ENCODE measurements at regions not wholly inside any gene's neighbourhood (a gene's known extent, or its start where the extent isn't known, plus 50 kb on each side); places are given as distances from the start of the nearest gene placed in this dataset.

DNA sequence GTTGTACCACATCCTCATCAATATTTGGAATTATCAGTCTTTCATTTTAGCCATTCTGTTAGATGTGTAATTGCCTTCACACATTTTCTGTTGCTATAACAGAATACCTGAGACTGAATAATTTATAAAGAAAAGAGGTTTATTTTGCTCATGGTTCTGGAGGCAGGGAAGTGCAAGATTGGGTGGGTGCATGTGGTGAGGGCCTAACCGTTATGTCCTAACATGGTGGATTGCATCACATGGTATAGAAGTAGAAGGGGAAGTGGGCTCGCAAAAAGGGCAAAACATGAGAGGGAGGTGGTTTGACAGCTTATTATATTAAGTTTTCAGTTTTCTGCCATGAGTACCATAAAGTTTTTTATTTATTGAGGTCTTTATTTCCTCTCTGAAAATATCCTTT, 452.0 kb downstream of the ARL4A start:
- Histone ChIP-seq H3K4me3 (ENCODE audit: low read length) (no peak overlapping the region), H3K9me2 (replicated peaks; ENCODE audit: control insufficient read depth, low read length) (no peaks in the 10 kb centered on the region), H4K20me1 (ENCODE audit: control insufficient read depth, insufficient read depth, low read depth, low read length) (no peaks in the 10 kb centered on the region), H3K4me2 (ENCODE audit: low read length) (no peak overlapping the region), H3K36me3 (ENCODE audit: control insufficient read depth, low read length) (no peaks in the 10 kb centered on the region), H3K79me2 (ENCODE audit: control insufficient read depth, low read length) (no peaks in the 10 kb centered on the region), H3K27ac (ENCODE audit: low read depth, low read length) (no peak overlapping the region), H3K9me3 (ENCODE audit: control insufficient read depth, insufficient read depth, low read length) (no peaks in the 10 kb centered on the region), H3K4me1 (ENCODE audit: control insufficient read depth, low read length) (no peaks in the 10 kb centered on the region), H3K27me3 (ENCODE audit: control insufficient read depth, low read length) (no peaks in the 10 kb centered on the region), H3F3A (ENCODE audit: control insufficient read depth, insufficient read depth) (no peaks in the 10 kb centered on the region)
- TF ChIP-seq, protein P1, sequence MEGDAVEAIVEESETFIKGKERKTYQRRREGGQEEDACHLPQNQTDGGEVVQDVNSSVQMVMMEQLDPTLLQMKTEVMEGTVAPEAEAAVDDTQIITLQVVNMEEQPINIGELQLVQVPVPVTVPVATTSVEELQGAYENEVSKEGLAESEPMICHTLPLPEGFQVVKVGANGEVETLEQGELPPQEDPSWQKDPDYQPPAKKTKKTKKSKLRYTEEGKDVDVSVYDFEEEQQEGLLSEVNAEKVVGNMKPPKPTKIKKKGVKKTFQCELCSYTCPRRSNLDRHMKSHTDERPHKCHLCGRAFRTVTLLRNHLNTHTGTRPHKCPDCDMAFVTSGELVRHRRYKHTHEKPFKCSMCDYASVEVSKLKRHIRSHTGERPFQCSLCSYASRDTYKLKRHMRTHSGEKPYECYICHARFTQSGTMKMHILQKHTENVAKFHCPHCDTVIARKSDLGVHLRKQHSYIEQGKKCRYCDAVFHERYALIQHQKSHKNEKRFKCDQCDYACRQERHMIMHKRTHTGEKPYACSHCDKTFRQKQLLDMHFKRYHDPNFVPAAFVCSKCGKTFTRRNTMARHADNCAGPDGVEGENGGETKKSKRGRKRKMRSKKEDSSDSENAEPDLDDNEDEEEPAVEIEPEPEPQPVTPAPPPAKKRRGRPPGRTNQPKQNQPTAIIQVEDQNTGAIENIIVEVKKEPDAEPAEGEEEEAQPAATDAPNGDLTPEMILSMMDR (IDR thresholded peaks at IDR 0.05; ENCODE audit: low read depth, low read length, poor library complexity, severe bottlenecking): no peak
- no peak for TF ChIP-seq EZH2phosphoT487 (IDR thresholded peaks at IDR 0.05; ENCODE audit: borderline replicate concordance, low read length)

DNA sequence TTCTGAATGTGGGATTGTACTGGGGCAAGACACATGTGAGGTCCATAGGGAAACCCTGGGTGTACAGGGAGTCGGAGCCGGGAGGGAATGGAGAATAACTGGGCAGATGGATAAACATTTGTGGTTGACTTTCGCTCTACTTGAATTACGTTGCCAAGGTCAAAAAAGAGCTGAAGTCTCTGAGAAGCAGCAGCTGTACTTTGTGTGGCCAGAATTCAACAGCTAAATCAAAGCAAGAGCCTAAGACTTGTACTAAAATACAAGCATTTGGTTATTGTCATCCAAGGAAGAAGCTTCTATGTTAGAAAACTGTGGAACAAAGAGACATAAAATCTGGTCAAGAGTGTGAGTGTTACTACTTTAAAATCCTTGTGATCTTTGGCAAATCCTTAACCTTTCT, 457.2 kb downstream of the ARL4A start:
- no peaks in the 10 kb centered on the region for H3K36me3 ChIP-seq (ENCODE audit: control insufficient read depth, low read length)
- H4K20me1 ChIP-seq (ENCODE audit: control insufficient read depth, insufficient read depth, low read depth, low read length): no peaks in the 10 kb centered on the region
- no peaks in the 10 kb centered on the region for H3K9me3 ChIP-seq (ENCODE audit: control insufficient read depth, insufficient read depth, low read length)
- H3F3A ChIP-seq (ENCODE audit: control insufficient read depth, insufficient read depth): no peaks in the 10 kb centered on the region
- H3K79me2 ChIP-seq (ENCODE audit: control insufficient read depth, low read length): no peaks in the 10 kb centered on the region
- no peak overlapping the region for H3K27ac ChIP-seq (ENCODE audit: low read depth, low read length)
- H3K4me2 ChIP-seq (ENCODE audit: low read length): no peak overlapping the region
- TF ChIP-seq, protein P1 (IDR thresholded peaks at IDR 0.05; ENCODE audit: low read depth, low read length, poor library complexity, severe bottlenecking): no peak
- TF ChIP-seq EZH2phosphoT487 (IDR thresholded peaks at IDR 0.05; ENCODE audit: borderline replicate concordance, low read length): no peak
- H3K4me1 ChIP-seq (ENCODE audit: control insufficient read depth, low read length): no peaks in the 10 kb centered on the region
- H3K4me3 ChIP-seq (ENCODE audit: low read length): no peak overlapping the region
- no peaks in the 10 kb centered on the region for H3K9me2 ChIP-seq (replicated peaks; ENCODE audit: control insufficient read depth, low read length)
- no peaks in the 10 kb centered on the region for H3K27me3 ChIP-seq (ENCODE audit: control insufficient read depth, low read length)

DNA sequence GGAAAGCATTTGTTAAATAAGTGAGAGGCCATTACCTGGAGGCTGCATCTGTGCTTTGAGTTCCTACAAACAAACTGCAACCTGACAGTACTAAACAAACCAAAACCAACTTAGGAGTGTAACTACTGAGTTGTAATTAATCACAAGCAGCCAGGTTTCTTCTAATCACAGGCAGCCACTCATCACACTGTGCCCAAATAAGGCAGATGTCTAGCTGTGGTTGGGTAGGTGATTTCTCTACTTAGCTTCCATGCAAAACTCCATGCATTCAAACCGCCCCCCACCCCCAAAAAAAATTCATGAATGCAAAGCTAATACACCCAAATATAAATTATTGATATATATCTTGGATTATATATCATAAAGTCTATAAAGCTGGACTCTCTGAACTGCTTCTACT, 461.1 kb downstream of the ARL4A start:
- Histone ChIP-seq H3K9me2 (replicated peaks; ENCODE audit: control insufficient read depth, low read length) (no peaks in the 10 kb centered on the region), H3K79me2 (ENCODE audit: control insufficient read depth, low read length) (no peaks in the 10 kb centered on the region), H3F3A (ENCODE audit: control insufficient read depth, insufficient read depth) (no peaks in the 10 kb centered on the region), H3K27me3 (ENCODE audit: control insufficient read depth, low read length) (no peaks in the 10 kb centered on the region), H3K27ac (ENCODE audit: low read depth, low read length) (no peak overlapping the region), H3K4me1 (ENCODE audit: control insufficient read depth, low read length) (no peaks in the 10 kb centered on the region), H3K4me3 (ENCODE audit: low read length) (no peak overlapping the region), H3K9me3 (ENCODE audit: control insufficient read depth, insufficient read depth, low read length) (peaks cover 2% of the 10 kb centered on the region; the same call in 1 of the 2 replicates), H4K20me1 (ENCODE audit: control insufficient read depth, insufficient read depth, low read depth, low read length) (no peaks in the 10 kb centered on the region), H3K36me3 (ENCODE audit: control insufficient read depth, low read length) (no peaks in the 10 kb centered on the region), H3K4me2 (ENCODE audit: low read length) (no peak overlapping the region)
- TF ChIP-seq EZH2phosphoT487 (IDR thresholded peaks at IDR 0.05; ENCODE audit: borderline replicate concordance, low read length): no peak

DNA sequence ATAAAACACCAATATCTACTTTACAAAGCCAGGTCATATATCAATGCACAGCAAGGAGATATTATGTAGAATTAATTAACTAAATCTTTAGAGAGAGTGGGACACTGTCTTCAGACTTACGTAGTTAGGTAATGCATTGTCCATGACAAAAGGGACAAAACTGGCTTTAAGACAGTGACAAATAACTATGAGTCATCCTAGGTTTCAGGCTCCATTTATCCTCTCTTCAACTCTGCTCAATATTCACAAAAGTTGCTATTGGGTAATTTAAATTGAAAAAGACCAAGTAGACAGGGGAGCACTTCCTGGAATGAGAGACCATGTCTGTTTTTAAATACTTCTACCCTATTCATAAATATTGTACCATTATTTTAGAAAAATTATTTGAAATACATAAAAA, 464.5 kb downstream of the ARL4A start:
- H3K4me1 ChIP-seq (ENCODE audit: control insufficient read depth, low read length): no peaks in the 10 kb centered on the region
- no peak overlapping the region for H3K27ac ChIP-seq (ENCODE audit: low read depth, low read length)
- no peak for TF ChIP-seq EZH2phosphoT487 (IDR thresholded peaks at IDR 0.05; ENCODE audit: borderline replicate concordance, low read length)
- TF ChIP-seq, protein P1 (IDR thresholded peaks at IDR 0.05; ENCODE audit: low read depth, low read length, poor library complexity, severe bottlenecking): no peak
- no peaks in the 10 kb centered on the region for H3K9me2 ChIP-seq (replicated peaks; ENCODE audit: control insufficient read depth, low read length)
- H3K4me3 ChIP-seq (ENCODE audit: low read length): no peak overlapping the region
- H3K79me2 ChIP-seq (ENCODE audit: control insufficient read depth, low read length): no peaks in the 10 kb centered on the region
- H3K27me3 ChIP-seq (ENCODE audit: control insufficient read depth, low read length): no peaks in the 10 kb centered on the region
- no peaks in the 10 kb centered on the region for H3F3A ChIP-seq (ENCODE audit: control insufficient read depth, insufficient read depth)
- no peak overlapping the region for H3K4me2 ChIP-seq (ENCODE audit: low read length)
- H3K9me3 ChIP-seq (ENCODE audit: control insufficient read depth, insufficient read depth, low read length): peaks cover 2% of the 10 kb centered on the region; the same call in 1 of the 2 replicates
- no peaks in the 10 kb centered on the region for H4K20me1 ChIP-seq (ENCODE audit: control insufficient read depth, insufficient read depth, low read depth, low read length)
- no peaks in the 10 kb centered on the region for H3K36me3 ChIP-seq (ENCODE audit: control insufficient read depth, low read length)

All from DOHH2 (cell line).